ENCODE measurements at regions not wholly inside any gene's neighbourhood (a gene's known extent, or its start where the extent isn't known, plus 50 kb on each side); places are given as distances from the start of the nearest gene placed in this dataset.

DNA sequence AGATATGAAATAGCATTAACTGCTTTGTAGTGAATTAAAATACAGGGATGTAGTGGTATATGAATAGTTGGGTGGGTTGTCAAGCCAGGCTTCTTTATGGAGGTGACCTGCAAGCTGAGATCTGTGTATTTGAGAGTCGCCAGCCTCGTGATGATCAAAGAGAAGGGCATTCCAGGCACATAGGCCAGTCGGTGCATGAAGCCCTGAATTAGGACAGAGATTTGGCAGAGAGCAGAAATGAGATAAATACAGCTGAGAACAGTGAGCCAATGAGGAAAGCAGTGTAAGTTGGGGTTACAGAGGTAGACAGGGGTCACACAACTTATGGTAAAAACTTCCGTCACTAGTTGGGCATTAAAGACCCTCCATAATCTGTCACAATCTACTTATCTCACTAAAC lies 641.9 kb downstream of the OTOL1 start:
- no peak overlapping the region for H3K27ac ChIP-seq
- H3K9me3 ChIP-seq, result no peaks in the 10 kb centered on the region
- H3K36me3 ChIP-seq, result no peaks in the 10 kb centered on the region
- no peak for DNase-seq
- H3K27me3 ChIP-seq, result no peaks in the 10 kb centered on the region
- peaks cover 0 to 13% (median 0%) of the 10 kb centered on the region in 4 donors for H3K4me1 ChIP-seq
- TF ChIP-seq, protein P1, sequence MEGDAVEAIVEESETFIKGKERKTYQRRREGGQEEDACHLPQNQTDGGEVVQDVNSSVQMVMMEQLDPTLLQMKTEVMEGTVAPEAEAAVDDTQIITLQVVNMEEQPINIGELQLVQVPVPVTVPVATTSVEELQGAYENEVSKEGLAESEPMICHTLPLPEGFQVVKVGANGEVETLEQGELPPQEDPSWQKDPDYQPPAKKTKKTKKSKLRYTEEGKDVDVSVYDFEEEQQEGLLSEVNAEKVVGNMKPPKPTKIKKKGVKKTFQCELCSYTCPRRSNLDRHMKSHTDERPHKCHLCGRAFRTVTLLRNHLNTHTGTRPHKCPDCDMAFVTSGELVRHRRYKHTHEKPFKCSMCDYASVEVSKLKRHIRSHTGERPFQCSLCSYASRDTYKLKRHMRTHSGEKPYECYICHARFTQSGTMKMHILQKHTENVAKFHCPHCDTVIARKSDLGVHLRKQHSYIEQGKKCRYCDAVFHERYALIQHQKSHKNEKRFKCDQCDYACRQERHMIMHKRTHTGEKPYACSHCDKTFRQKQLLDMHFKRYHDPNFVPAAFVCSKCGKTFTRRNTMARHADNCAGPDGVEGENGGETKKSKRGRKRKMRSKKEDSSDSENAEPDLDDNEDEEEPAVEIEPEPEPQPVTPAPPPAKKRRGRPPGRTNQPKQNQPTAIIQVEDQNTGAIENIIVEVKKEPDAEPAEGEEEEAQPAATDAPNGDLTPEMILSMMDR (IDR thresholded peaks at IDR 0.05), result no peak
- intact Hi-C loops (cut with DNase I; ENCODE audit: low total_unique reads), result no loop called here
- H3K4me3 ChIP-seq, result no peak overlapping the region

DNA sequence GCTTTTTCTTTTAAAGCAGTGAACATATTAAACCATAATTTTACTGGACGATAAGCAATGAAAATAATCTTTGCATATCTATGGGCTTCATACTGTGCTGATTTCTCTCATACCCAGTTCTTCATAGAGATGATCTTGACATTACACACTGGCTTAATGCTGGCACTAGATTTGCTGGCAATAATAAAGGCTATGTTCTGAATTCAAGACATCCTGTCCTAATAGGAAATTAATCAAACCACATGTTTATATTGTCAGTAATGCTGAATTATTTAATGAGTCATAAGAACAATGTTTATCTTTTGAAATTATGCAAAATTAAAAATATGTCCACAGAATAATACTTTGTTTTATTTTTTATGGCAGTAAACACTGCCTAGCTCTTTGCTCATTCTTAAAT lies 643.2 kb downstream of the OTOL1 start:
- no peak for DNase-seq
- no peaks in the 10 kb centered on the region for H3K27me3 ChIP-seq
- H3K4me3 ChIP-seq, result no peak overlapping the region
- intact Hi-C loops (cut with DNase I; ENCODE audit: low total_unique reads), result no loop called here
- H3K9me3 ChIP-seq, result no peaks in the 10 kb centered on the region
- H3K4me1 ChIP-seq, result peaks cover 0 to 13% (median 0%) of the 10 kb centered on the region in 4 donors
- TF ChIP-seq, protein P1 (IDR thresholded peaks at IDR 0.05), result no peak
- H3K27ac ChIP-seq, result no peak overlapping the region
- H3K36me3 ChIP-seq, result no peaks in the 10 kb centered on the region

DNA sequence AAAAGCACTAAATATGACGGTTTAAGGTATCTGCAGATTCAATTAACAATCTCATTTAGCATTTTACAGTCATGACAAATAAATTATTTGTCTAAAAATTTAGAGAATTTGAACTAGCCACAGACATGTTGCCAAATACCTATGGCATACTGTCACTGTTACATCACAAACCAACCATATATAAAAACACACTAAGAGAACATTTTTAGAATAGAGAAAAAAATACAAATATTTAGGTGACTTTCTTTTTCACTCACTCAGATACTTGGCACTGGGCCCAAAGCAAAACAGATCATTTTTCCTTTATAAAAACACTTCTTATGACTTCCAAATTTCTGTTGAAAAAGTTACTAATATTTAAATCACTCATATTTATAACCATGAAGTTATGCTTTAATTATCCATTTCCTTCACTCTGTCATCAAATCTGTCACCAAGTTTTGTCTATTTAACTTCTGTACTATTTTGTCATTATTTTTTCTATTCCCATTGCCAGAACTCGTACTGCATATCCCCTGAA lies 644.7 kb downstream of the OTOL1 start:
- no peak overlapping the region for H3K27ac ChIP-seq
- intact Hi-C loops (cut with DNase I; ENCODE audit: low total_unique reads), result no loop called here

DNA sequence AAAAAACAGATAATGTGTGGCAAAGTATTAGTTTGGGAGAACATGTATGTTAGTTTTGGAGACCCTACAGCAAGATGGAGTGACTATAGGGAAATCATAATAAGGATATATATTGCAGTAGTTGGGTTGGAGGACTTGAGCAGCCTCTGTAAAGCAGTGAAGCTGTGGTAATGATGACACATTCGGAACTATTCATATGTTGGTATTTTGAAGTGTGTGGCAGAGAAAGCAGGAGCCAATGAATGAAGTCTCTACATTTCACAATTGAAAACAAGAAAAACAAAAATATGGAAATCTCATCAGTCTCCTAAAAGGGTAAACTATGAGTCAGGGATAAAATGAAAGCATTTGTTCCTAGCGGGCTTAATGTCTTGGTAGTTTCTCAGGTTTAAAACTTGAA lies 645.9 kb downstream of the OTOL1 start:
- H3K36me3 ChIP-seq, result no peaks in the 10 kb centered on the region
- no peak overlapping the region for H3K27ac ChIP-seq
- TF ChIP-seq, protein P1 (IDR thresholded peaks at IDR 0.05), result no peak
- H3K27me3 ChIP-seq, result no peaks in the 10 kb centered on the region
- no peak overlapping the region for H3K4me3 ChIP-seq
- intact Hi-C loops (cut with DNase I; ENCODE audit: low total_unique reads), result no loop called here
- DNase-seq, result no peak
- peaks cover 0 to 13% (median 0%) of the 10 kb centered on the region in 4 donors for H3K4me1 ChIP-seq
- no peaks in the 10 kb centered on the region for H3K9me3 ChIP-seq

More for the DNA sequence above, 644.7 kb downstream of the OTOL1 start:
- TF ChIP-seq, protein P1 (IDR thresholded peaks at IDR 0.05), result no peak
- no peak for DNase-seq
- H3K36me3 ChIP-seq, result no peaks in the 10 kb centered on the region
- no peaks in the 10 kb centered on the region for H3K9me3 ChIP-seq
- H3K27me3 ChIP-seq, result no peaks in the 10 kb centered on the region
- no peak overlapping the region for H3K4me3 ChIP-seq
- peaks cover 0 to 13% (median 0%) of the 10 kb centered on the region in 4 donors for H3K4me1 ChIP-seq

DNA sequence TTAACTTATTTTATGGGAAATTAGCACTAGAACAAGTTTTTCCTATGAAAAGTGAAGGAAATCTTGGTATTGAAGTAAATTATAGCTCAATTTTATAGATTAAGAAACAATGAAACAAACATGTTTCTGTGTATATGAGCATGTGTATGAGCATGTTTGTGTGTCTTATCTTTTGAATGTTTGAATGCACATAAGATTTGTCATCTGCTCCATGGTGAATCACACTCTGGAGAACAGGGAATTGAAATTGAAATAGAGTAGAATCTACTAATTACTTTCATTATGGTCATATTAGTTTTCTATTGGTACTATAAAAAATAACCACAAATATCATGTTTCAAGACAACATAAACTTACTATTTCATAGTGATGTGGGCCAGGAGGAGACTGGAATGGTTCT lies 646.6 kb downstream of the OTOL1 start:
- Histone ChIP-seq H3K9me3 (no peaks in the 10 kb centered on the region), H3K4me3 (no peak overlapping the region), H3K4me1 (peaks cover 0 to 13% (median 0%) of the 10 kb centered on the region in 4 donors), H3K36me3 (no peaks in the 10 kb centered on the region), H3K27me3 (no peaks in the 10 kb centered on the region), H3K27ac (no peak overlapping the region)
- TF ChIP-seq, protein P1 (IDR thresholded peaks at IDR 0.05), result no peak
- intact Hi-C loops (cut with DNase I; ENCODE audit: low total_unique reads), result no loop called here
- DNase-seq, result no peak

DNA sequence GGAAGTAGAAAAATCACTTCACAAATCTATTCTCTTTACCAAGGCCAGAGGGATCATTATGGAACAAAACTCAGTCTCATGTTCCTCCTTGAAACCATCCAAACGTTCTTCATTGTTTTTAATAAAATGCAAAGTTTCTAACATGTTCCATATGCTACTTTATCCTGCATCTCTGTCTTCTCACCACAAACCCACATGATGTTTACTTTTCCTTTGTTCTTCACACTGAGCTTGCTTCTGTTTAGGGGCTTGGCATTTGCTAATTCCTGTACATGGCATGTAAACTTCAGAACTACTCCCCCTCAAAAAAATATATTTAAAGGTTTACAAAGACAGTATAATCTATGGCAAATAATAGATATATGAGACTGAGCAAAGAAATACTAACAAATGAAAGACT lies 651.4 kb downstream of the OTOL1 start:
- intact Hi-C loops (cut with DNase I; ENCODE audit: low total_unique reads), result no loop called here
- no peaks in the 10 kb centered on the region for H3K9me3 ChIP-seq
- no peak for DNase-seq
- H3K4me3 ChIP-seq, result no peak overlapping the region
- H3K27ac ChIP-seq, result no peak overlapping the region
- TF ChIP-seq, protein P1 (IDR thresholded peaks at IDR 0.05), result no peak
- no peaks in the 10 kb centered on the region for H3K27me3 ChIP-seq
- H3K4me1 ChIP-seq, result no peaks in the 10 kb centered on the region
- no peaks in the 10 kb centered on the region for H3K36me3 ChIP-seq

Data from tibial artery (tissue), 4 donors.